ENCODE measurements at regions not wholly inside any gene's neighbourhood (a gene's known extent, or its start where the extent isn't known, plus 50 kb on each side); places are given as distances from the start of the nearest gene placed in this dataset.
"Not testable (repeated sequence)": the region's sequence is repeated elsewhere in the genome, so short reads cannot be mapped to it uniquely, and the experiment has no call there.

- no peak for DNase-seq (ENCODE audit: low read depth)
Observed at GRCh38 chr7:91568138-91568537, 303.9 kb downstream of the FZD1 start.

DNA sequence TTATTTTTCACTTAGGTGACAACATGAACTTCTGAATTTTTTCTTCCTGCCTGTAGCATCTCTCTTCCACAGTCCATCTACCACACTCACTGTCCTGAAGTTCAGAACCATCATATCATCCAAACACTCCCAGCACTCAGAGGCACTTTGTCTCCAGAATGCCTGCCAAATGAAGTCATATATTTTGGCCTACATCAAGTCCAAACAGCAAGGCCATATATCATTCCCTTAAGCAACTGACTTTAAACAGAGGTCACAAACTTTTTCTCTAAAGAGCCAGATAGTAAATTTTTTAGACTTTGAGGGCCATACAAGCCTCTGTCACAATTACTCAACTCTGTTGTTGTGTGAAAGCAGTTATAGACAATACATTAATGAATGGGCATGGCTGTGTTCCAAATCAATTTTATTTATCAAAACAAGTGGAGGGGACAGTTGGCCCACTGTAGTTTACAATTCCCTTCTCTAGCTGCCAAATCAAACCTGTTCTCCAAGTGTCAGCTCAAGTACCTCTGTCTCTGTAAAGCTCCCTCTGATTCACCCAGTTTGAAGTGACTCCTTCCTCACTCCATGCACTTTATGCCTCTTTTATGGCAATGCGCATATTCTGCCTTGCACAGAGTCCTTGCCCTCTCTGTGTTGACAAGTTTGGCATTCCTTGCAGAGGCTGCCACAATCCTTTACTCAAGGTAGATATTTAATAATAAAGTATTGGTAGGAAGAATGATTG is 305.7 kb downstream of the FZD1 start:
- DNase-seq (ENCODE audit: low read depth): no peak

DNA sequence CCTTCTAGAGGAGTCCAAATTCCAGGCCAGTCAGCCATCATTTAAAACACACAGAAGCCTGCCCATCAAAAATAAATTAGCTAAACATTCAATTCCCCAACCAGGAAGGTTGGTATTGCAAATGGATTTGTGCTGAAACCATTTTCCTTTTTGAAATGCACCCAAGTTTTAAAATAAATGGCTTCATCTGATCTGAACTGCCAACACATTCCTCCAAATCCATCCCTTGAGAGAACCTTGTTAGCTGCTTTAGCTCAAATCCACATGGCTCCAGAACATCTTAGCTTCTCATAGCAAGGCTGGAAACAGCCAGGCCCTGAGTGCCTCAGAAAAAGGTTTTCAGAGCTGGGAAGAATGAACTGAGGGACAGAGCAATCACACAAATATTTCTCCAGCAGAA is 306.3 kb downstream of the FZD1 start:
- DNase-seq (ENCODE audit: low read depth): peak; percentile 14

DNA sequence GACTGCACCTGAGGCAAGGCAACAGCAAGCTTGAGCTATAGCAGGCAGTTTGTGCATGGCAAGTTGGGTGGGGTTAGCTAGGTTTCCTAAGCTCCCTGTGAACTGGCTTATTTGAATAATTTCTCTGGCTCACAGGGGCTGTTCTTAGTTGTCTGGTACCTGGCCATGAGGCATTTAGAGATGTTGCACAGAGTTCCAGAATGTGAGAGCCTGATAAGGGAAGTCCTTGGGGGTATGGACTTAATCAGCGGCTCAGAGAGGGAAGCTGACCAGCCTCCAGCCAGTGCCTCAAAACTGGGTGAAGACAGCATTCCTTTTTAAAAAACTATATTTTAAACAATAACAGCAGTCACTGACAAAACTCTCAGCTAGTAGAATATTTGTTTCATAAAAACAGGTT is 307.4 kb downstream of the FZD1 start:
- no peak for DNase-seq (ENCODE audit: low read depth)

- DNase-seq (ENCODE audit: low read depth): no peak
Observed at GRCh38 chr7:91573405-91573804, 307.1 kb downstream of the MTERF1 start.

DNA sequence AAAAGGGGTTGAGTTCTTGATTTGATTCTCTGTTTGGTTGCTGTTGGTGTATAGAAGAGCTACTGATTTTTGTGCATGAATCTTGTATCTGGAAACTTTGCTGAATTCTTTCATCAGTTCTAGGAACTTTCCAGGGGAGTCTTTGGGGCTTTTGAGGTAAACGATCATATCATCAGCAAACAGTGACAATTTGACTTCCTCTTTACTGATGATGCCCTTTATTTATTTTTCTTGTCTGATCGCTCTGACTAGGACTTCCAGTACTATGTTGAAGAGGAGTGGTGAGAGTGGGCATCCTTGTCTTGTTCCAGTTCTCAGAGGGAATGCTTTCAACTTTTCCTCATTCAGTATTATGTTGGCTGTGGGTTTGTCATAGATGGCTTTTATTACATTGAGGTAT is 304.0 kb downstream of the MTERF1 start:
- DNase-seq (ENCODE audit: low read depth): not testable (repeated sequence)

DNA sequence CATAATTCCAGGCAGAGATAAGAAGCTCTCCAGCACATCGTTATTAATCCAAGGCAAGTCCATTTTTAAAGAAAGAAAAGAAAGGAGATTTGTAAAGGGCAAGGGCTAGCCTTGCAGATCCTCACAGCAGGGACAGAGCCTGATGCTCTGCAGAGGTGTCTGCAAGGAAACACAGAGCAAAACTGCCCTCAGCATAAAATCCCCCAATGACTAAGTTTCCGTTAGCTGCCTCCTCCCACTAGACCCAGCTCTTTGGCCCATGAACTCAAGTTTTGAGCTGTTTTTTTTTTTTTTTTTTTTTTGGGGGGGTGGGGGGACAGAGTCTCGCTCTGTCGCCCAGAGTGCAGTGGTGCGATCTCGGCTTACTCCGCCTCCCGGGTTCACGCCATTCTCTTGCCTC is 300.7 kb downstream of the MTERF1 start:
- DNase-seq (ENCODE audit: low read depth): no peak

DNA sequence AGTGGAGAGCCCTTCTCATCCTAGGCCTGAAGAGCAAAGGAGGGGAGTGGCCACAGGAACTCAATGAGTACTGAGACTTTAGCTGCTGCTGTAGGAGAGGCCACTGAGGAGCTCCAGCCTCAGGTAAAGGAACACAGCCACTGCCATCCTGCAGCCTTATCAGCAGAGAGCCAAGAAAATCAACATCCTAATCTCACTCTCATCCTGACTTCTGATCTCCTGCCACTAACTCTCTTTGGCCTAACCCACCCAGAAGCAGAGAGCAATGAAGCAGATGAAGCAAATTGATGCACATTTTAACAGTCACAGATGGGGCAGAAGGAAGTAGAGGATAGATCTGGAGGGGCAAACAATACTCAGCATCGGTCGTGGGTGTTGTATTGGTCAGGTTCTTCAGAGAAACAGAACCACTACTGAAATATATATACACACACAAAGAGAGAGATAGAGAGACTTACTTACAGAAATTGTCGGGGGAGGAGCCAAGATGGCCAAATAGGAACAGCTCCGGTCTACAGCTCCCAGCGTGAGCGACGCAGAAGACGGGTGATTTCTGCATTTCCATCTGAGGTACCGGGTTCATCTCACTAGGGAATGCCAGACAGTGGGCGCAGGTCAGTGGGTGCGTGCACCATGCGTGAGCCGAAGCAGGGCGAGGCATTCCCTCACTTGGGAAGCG is 297.6 kb downstream of the MTERF1 start:
- DNase-seq (ENCODE audit: low read depth): no peak

- no peak for DNase-seq (ENCODE audit: low read depth)
Observed at GRCh38 chr7:91596287-91596686, 284.2 kb downstream of the MTERF1 start.

DNA sequence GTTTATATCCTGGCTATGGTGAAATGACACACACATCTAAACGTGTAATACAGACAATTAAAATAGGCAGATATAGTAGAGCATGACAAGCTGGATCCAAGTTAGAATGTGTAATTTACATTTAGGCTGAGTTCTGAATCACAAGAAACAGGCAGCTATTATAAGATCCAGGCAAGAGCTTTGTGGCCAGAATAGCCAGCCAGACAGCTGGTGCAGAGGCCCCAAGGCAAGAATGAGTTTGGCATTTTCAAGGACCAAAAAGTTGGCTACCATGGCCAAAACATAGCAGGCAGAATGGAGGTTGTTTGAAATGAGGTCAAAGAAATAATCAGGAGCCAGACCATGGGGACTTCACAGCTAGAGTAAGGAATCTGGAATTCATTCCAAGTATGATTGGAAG is 281.7 kb downstream of the MTERF1 start:
- DNase-seq (ENCODE audit: low read depth): no peak

DNA sequence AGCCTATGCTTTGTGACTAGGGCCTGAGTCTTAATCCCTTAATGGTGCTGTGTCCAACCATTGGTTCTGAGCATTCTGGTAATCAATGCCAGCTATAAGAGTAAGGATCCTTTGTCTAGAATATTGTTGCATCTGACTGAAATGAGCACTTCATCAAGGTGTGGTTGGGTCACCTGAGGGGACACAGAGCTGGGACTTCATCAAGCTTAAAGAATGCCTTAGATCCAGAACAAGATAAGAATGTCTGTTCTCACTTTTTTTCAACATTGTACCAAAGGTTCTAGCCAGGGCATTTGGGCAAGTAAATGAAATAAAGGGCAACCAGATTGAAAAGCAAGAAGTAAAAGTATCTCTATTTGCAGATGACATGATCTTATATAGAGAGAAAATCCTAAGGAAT is 280.4 kb downstream of the MTERF1 start:
- no peak for DNase-seq (ENCODE audit: low read depth)

DNA sequence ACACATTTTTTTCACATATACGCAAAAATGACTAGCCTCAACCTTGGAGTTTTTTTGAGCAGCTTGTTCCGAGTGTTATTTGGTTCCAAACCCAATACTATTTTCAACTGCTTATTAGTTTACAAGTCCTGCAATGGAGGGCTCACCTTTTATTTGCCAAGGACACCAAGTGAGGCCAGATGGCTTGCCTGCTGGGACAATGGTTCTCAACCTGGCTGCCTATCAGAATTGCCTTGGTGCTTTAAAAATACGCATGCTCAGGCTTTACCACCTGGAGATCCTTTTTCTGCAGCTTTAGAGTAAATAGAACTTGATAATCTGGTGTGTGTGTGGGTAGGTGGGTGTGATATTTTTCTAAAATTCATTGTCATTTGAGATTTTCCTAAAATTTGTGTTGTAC is 276.8 kb downstream of the MTERF1 start:
- no peak for DNase-seq (ENCODE audit: low read depth)

DNA sequence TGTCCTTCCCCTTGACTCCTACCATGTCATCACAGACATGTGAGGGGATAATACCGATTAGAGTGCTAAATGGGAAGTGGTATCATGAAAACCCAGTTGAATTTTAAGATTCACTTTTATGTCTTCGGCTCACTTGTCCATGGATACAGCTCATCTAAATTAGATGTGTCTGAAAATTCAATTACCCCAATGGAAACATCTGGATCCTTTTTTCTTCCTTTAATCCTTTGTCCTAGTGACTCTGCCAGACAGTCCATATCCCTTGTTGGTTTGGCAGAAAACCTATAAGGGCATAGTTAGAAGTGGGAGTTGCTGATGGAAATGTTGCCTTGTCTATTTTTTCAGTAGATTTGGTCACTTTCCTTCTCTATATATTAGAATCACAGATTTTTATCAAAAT is 271.9 kb downstream of the MTERF1 start:
- no peak for DNase-seq (ENCODE audit: low read depth)

DNA sequence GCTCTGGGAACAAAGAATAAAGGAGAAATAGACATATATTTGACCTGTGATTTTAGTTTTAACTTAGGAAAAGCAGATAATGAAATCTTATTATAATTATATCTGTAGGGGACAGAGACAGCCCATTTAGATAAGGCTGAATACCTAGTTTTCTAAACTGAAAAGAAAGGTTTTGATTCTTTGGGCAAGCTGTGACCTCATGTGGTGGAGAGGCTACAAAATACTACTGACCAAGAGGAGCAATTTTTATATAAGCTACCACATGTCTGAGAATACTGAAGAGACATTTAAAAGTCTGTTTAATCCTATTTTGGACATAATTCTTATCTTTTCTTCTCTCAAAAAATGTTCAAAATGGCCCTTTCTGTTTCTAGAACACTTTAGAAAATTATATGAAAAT is 271.0 kb downstream of the MTERF1 start:
- DNase-seq (ENCODE audit: low read depth): no peak

DNA sequence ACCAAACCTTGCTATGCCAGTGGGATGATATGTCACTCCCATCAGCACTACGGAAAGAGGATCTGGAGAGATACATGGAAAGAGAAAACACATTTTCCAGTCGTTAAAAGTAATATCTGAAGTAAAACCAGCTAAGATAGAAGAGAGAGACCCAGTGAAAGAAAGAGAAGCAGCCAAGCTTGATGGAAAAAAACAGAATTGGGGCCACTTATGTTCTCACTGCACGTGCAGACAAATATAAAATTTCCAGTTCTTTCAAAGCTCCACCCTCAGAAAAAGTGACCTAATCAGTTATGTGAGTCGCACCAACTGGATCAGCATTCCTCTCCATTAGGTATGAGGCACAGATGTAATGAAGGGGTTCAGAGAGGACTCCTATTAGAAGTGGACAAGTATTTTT is 266.1 kb downstream of the MTERF1 start:
- DNase-seq (ENCODE audit: low read depth): no peak

DNA sequence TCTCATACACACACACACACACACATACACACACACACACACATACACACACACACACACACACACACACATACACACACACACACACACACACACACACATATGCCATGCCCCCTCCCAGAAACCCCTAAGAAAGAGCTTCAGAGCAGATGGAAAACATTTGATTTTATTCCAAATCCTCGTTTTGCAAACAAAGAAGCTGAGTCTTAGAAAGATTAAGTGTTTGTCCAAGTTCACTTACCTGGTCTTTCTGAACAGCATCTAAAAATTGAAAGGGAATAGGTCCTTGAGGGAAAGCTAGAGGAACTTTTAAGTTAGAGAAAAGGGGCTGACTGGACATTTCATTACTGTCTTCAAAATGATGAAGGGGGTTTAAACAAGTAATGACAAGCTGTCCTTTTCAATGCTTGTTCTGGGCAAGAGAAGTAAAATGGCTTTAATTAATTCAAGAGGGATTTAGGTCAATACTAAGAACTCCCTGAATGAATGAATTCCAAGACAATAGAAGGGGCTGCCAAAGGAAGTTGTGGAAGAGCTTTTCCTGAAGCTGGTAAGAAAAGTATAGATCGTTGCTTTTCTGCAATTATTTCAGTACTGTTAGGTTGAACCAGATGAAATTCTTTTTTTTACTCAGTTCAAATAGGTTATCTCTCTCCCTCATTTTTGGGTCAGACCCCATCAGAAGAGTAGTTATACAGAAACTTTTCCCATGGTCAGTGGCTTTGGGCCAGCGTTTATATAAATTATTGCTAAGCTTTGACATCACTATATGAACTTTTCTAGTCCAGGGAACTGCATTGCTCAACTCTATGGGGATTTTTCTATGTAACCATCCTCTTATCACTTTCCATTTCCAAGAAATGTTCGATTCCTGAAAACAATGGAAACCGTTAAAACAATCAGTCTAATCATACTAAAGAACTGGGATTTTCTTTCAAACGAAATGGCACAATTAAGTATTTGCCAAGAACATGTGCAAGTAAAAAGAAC is 261.4 kb downstream of the MTERF1 start:
- no peak for DNase-seq (ENCODE audit: low read depth)

GRCh38 chr7:91620827-91621226 is 259.7 kb downstream of the MTERF1 start:
- DNase-seq (ENCODE audit: low read depth): no peak

DNA sequence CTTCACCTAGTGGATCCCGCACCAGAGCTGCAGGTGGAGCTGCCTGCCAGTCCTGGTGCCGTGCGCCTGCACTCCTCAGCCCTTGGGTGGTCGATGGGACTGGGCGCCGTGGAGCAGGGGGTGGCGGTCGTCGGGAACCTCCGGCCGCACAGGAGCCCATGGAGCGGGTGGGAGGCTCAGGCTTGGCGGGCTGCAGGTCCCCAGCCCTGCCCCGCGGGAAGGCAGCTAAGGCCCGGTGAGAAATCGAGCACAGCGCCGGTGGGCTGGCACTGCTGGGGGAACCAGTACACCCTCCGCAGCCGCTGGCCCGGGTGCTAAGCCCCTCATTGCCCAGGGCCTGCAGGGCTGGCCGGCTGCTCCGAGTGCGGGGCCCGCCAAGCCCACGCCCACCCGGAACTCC is 253.2 kb downstream of the MTERF1 start:
- DNase-seq (ENCODE audit: low read depth): not testable (repeated sequence)

GRCh38 chr7:91628742-91629141 is 251.8 kb downstream of the MTERF1 start:
- DNase-seq (ENCODE audit: low read depth): no peak

GRCh38 chr7:91630581-91631380 is 249.7 kb downstream of the MTERF1 start:
- no peak for DNase-seq (ENCODE audit: low read depth)

- no peak for DNase-seq (ENCODE audit: low read depth)
Observed at GRCh38 chr7:91632234-91632940, 248.1 kb downstream of the MTERF1 start.

All from fibroblast of gingiva (primary cell).